Neural cell (in vitro differentiated cells): ENCODE measurements at regions not wholly inside any gene's neighbourhood (a gene's known extent, or its start where the extent isn't known, plus 50 kb on each side); places are given as distances from the start of the nearest gene placed in this dataset.

Experiments
- CTCF ChIP-seq: fragments of 450-650 bp; IDR thresholded peaks from 2 replicates; pipeline ENCODE4 v1.5.1; 2014; ENCODE audit warnings: antibody characterized with exemption, mild to moderate bottlenecking, moderate library complexity; ENCODE audit not compliant: poor library complexity, severe bottlenecking
- EZH2 ChIP-seq: fragments of 200-600, 300-800 bp; shearing (Covaris generic), sonication (generic); IDR thresholded peaks from 2 replicates; pipeline ENCODE4 v1.6.1; 2014; ENCODE audit warnings: antibody characterized with exemption, low read length, borderline replicate concordance, mild to moderate bottlenecking; ENCODE audit not compliant: insufficient read depth, poor library complexity, severe bottlenecking
- POLR2AphosphoS5 ChIP-seq: IDR thresholded peaks from 2 replicates; pipeline ENCODE4 v1.6.1; 2012
- RAD21 ChIP-seq: fragments of 450-650 bp; conservative IDR thresholded peaks from 2 replicates; pipeline ENCODE4 v1.6.1; 2014; ENCODE audit warnings: antibody characterized with exemption, mild to moderate bottlenecking, moderate library complexity
- TAF1 ChIP-seq: IDR thresholded peaks from 2 replicates; pipeline ENCODE4 v1.6.1; 2012; ENCODE audit warnings: low read depth
- TF ChIP-seq, protein P1 (sequence below): IDR thresholded peaks from 2 replicates; pipeline ENCODE4 v1.6.1; 2012; ENCODE audit warnings: borderline replicate concordance

GRCh38 chr2:122209377-122209776, 453.9 kb downstream of the TSN start:
- TF ChIP-seq CTCF (no peak), EZH2 (no peak), POLR2AphosphoS5 (no peak), TAF1 (no peak), RAD21 (no peak)
- TF ChIP-seq, protein P1, sequence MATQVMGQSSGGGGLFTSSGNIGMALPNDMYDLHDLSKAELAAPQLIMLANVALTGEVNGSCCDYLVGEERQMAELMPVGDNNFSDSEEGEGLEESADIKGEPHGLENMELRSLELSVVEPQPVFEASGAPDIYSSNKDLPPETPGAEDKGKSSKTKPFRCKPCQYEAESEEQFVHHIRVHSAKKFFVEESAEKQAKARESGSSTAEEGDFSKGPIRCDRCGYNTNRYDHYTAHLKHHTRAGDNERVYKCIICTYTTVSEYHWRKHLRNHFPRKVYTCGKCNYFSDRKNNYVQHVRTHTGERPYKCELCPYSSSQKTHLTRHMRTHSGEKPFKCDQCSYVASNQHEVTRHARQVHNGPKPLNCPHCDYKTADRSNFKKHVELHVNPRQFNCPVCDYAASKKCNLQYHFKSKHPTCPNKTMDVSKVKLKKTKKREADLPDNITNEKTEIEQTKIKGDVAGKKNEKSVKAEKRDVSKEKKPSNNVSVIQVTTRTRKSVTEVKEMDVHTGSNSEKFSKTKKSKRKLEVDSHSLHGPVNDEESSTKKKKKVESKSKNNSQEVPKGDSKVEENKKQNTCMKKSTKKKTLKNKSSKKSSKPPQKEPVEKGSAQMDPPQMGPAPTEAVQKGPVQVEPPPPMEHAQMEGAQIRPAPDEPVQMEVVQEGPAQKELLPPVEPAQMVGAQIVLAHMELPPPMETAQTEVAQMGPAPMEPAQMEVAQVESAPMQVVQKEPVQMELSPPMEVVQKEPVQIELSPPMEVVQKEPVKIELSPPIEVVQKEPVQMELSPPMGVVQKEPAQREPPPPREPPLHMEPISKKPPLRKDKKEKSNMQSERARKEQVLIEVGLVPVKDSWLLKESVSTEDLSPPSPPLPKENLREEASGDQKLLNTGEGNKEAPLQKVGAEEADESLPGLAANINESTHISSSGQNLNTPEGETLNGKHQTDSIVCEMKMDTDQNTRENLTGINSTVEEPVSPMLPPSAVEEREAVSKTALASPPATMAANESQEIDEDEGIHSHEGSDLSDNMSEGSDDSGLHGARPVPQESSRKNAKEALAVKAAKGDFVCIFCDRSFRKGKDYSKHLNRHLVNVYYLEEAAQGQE, result no peak
